Transverse colon (tissue), 3 donors: ENCODE measurements at regions not wholly inside any gene's neighbourhood (a gene's known extent, or its start where the extent isn't known, plus 50 kb on each side); places are given as distances from the start of the nearest gene placed in this dataset.

Experiments
- EP300 ChIP-seq: sonication (generic); formaldehyde crosslinking; IDR thresholded peaks from one replicate; pipeline ENCODE4 v1.6.1; 2017; ENCODE audit warnings: antibody characterized with exemption, low read depth
- POLR2A ChIP-seq: fragments of 450-650 bp; IDR thresholded peaks from one replicate; pipeline ENCODE4 v1.6.1; 2016; ENCODE audit warnings: antibody characterized with exemption, mild to moderate bottlenecking, moderate library complexity
- TF ChIP-seq, protein P1 (sequence below), 5 experiments: fragments of 200-600 bp in 3 of 5; fragments of 450-650 bp in 2 of 5; sonication (generic) in 3 of 5; IDR thresholded peaks; 1 replicate in 2 of 5; 2 replicates in 3 of 5; pipeline ENCODE4 v1.5.1; 2016 to 2017; ENCODE audit warnings: antibody characterized with exemption in 5 of 5, inconsistent platforms in 3 of 5, mild to moderate bottlenecking in 2 of 5, moderate library complexity in 1 of 5

GRCh38 chr4:162450531-162451035 lies 286.8 kb upstream of the FSTL5 start:
- TF ChIP-seq, protein P1, sequence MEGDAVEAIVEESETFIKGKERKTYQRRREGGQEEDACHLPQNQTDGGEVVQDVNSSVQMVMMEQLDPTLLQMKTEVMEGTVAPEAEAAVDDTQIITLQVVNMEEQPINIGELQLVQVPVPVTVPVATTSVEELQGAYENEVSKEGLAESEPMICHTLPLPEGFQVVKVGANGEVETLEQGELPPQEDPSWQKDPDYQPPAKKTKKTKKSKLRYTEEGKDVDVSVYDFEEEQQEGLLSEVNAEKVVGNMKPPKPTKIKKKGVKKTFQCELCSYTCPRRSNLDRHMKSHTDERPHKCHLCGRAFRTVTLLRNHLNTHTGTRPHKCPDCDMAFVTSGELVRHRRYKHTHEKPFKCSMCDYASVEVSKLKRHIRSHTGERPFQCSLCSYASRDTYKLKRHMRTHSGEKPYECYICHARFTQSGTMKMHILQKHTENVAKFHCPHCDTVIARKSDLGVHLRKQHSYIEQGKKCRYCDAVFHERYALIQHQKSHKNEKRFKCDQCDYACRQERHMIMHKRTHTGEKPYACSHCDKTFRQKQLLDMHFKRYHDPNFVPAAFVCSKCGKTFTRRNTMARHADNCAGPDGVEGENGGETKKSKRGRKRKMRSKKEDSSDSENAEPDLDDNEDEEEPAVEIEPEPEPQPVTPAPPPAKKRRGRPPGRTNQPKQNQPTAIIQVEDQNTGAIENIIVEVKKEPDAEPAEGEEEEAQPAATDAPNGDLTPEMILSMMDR (IDR thresholded peaks at IDR 0.05): no peak
- no peak for TF ChIP-seq POLR2A
- TF ChIP-seq EP300: no peak
